ENCODE measurements at regions not wholly inside any gene's neighbourhood (a gene's known extent, or its start where the extent isn't known, plus 50 kb on each side); places are given as distances from the start of the nearest gene placed in this dataset.
A peak's percentile ranks its signal among the peaks of the same experiment; 100 is the strongest.

- no peaks in the 10 kb centered on the region for H3K4me1 ChIP-seq
- no peak overlapping the region for H3K27ac ChIP-seq
- H3K9me3 ChIP-seq: no peaks in the 10 kb centered on the region
- no peak for TF ChIP-seq CTCF (IDR thresholded peaks at IDR 0.05)
- WGBS, 2 donors: 76 to 77% methylated on average over 10 of the region's 10 CpGs
- H3K27me3 ChIP-seq: no peaks in the 10 kb centered on the region
- no peak overlapping the region for H3K4me3 ChIP-seq
- H3K36me3 ChIP-seq: no peaks in the 10 kb centered on the region
- no peak for DNase-seq (ENCODE audit: low spot score in 2 of 2)
Observed at GRCh38 chr1:88175631-88176226, 508.3 kb upstream of the PKN2 start.

GRCh38 chr1:88179943-88180342, 504.1 kb upstream of the PKN2 start:
- Histone ChIP-seq H3K9me3 (no peaks in the 10 kb centered on the region), H3K36me3 (no peaks in the 10 kb centered on the region), H3K27me3 (no peaks in the 10 kb centered on the region), H3K4me3 (no peak overlapping the region), H3K27ac (no peak overlapping the region), H3K4me1 (peaks cover 0 to 6% (median 0%) of the 10 kb centered on the region in 4 donors)
- TF ChIP-seq EP300 (IDR thresholded peaks at IDR 0.05): no peak
- no peak for TF ChIP-seq CTCF (IDR thresholded peaks at IDR 0.05)
- TF ChIP-seq POLR2A (IDR thresholded peaks at IDR 0.05): no peak
- 81 to 85% methylated on average over 5 of the region's 5 CpGs for WGBS, 2 donors
- DNase-seq (ENCODE audit: low spot score in 2 of 2): no peak

GRCh38 chr1:88180449-88181108, 503.5 kb upstream of the PKN2 start:
- H3K36me3 ChIP-seq: no peaks in the 10 kb centered on the region
- TF ChIP-seq CTCF (IDR thresholded peaks at IDR 0.05): peak; percentile 67 to 90 (median 85)
- TF ChIP-seq EP300 (IDR thresholded peaks at IDR 0.05): no peak
- WGBS, 2 donors: 34 to 35% methylated on average over 8 of the region's 8 CpGs
- no peak overlapping the region for H3K4me3 ChIP-seq
- peak; percentile 27 to 59 for DNase-seq (ENCODE audit: low spot score in 2 of 2)
- no peak overlapping the region for H3K27ac ChIP-seq
- H3K9me3 ChIP-seq: no peaks in the 10 kb centered on the region
- H3K27me3 ChIP-seq: no peaks in the 10 kb centered on the region
- peaks cover 0 to 6% (median 0%) of the 10 kb centered on the region in 4 donors for H3K4me1 ChIP-seq

GRCh38 chr1:88186911-88187310, 497.2 kb upstream of the PKN2 start:
- no peak overlapping the region for H3K27ac ChIP-seq
- H3K4me3 ChIP-seq: no peak overlapping the region
- TF ChIP-seq POLR2A (IDR thresholded peaks at IDR 0.05) (no peak), EP300 (IDR thresholded peaks at IDR 0.05) (no peak), CTCF (IDR thresholded peaks at IDR 0.05) (no peak)
- H3K27me3 ChIP-seq: no peaks in the 10 kb centered on the region
- DNase-seq (ENCODE audit: low spot score in 2 of 2): no peak
- no peaks in the 10 kb centered on the region for H3K4me1 ChIP-seq
- H3K36me3 ChIP-seq: no peaks in the 10 kb centered on the region
- H3K9me3 ChIP-seq: no peaks in the 10 kb centered on the region

GRCh38 chr1:88188038-88188437, 496.0 kb upstream of the PKN2 start:
- no peaks in the 10 kb centered on the region for H3K27me3 ChIP-seq
- no peaks in the 10 kb centered on the region for H3K9me3 ChIP-seq
- no peaks in the 10 kb centered on the region for H3K4me1 ChIP-seq
- no peak overlapping the region for H3K27ac ChIP-seq
- DNase-seq (ENCODE audit: low spot score in 2 of 2): no peak
- no peak overlapping the region for H3K4me3 ChIP-seq
- H3K36me3 ChIP-seq: no peaks in the 10 kb centered on the region
- no peak for TF ChIP-seq EP300 (IDR thresholded peaks at IDR 0.05)
